ENCODE measurements at regions not wholly inside any gene's neighbourhood (a gene's known extent, or its start where the extent isn't known, plus 50 kb on each side); places are given as distances from the start of the nearest gene placed in this dataset.
"Not testable (repeated sequence)": the region's sequence is repeated elsewhere in the genome, so short reads cannot be mapped to it uniquely, and the experiment has no call there.

DNA sequence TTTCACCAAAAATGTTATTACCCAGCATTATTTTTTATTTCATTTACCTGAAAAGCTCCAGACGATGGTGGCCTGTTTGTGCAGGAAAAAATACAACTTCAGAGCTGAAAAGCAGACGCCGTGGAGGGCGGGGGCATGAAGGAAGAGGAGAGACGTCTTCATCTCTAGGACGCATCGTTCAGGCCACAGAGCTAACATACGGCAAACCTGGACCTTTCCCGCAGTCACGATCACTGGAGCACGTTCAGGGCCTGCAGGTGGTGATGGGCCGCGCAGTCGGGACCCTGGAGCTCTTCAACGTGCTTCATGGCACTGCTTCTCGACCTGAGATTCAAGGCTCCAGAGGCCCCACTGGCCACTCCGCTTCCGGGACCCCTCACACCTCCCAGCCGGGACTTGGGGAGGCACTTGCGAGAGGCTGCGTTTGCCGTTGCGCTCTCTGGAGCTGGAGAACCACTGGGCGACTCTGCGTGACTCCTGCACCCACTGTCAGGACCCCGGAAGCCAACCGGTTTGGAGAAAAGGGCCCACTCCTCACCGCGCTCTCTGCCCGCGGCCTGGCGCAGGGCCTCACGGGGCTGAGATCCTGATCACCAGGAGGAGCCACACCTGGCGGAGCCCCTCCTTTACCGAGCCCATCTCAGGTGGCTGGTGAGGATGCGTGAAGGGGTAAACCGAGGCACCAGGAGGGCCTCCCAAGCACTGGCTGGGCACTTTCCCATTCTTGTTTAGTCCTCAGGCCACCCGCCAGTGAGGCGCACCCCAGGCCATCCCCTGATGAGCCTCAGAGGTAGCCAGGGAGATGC lies 164.4 kb upstream of the AFDN start:
- DNase-seq: no peak

DNA sequence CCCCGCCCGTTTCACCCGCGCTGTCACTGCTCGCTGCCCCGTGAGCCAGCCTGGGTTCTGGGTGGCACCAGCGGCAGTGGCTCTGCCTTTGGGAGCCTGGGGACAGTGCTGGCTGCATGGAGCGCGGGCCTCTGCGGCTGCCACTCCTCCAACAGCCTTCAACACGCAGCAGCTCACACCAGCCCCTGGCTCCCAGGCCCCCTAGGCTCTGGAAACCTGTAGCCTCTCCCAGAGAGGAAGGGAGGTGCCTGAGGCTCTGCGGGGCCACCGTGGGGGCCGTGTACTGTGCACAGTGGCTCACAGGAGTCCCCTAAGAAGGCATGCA lies 163.9 kb upstream of the AFDN start:
- no peak for DNase-seq

DNA sequence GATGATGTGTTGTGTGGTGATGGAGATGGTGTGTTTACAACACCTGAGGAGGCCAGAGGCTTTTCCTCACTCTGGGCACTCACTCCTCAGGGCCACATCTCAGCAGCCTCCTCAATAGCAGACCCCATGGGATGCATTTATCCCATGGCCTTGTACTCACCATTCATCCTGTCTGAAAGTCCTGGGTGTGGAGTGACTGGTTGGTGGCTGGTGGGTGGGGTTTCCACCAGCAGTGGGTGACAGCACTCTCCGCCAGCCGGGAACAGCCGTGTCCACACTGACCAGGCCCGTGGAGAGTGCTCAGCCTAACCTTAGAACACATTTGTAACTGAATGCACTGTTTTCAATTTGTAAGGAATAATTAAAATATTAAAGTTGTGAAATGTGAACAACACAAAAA lies 163.4 kb upstream of the AFDN start:
- no peak for DNase-seq

DNA sequence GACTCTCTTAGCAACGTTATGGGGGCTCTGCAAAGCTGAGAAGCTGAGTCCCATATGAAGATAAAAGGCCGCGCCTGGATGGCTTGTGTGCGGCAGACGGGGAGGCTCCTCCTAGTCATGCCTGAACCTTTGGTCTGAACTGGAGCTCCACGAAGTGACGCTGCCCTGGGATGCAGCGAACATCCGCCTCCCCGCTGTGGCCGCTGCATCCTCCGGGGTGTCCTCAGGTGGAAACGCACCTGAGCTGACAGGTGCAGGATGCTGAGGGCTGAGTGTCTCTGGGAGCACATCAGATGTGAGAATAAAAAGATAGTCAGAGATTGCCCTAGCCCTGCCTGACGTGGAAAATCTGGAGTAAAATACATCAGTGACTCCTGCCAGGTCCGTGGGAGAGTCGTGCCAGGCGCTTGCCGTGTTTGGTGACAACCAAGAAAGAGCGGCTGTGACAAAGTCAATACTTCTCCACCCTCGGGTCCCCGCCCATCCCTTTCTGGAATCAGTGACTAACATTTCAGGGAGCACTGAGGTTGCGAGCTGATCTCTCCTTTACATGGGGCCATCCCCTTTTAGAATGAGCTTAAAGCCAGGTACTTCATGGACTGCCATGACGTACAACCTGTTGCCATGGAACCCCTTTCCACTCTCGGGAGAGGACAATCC lies 162.8 kb upstream of the AFDN start:
- DNase-seq: no peak

DNA sequence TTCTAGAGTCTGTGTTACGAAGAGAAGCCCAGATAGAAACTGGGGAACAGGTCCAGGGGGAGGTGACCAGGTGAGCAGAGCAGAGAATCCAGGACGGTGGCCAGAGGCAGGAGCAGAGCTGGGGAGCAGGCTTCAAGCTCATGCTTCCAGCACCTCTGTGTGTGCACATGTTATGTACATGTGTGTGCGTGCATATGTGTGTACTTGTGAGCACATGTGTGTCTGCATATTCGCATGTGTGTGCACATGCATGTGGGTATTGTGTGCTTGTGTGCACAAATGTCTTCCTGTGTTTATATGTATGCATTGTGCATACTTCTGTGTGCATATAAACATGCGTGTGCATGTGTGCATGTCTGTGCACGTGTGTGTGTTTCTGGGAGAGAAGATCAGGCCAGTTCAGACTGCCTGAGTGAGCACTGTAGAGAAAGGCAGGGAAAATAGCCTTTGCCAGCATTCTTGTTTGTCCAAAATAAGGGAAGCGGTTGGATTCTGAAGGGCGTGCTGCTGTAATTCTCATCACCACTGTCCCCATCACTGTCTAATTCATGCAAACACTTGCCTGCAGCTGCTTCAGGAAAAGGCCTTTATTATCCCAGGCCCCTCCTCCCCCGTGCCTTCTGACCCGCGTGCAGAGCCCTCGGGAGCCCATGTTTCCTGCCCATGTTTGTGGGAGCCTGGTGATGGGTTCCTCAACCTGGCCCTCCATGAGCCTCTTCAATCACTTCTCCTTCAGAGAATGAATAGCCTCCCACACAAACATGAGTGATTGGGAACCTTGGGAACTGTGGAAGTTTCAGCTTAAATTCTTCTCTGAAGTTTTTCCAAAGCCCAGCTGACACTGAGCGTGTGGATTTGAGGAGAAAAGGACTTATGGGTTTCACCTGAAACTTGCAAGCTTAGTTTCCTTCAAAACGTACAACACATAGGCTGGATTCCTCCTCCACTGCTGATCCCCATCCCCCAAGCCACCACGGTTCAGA lies 161.7 kb upstream of the AFDN start:
- DNase-seq: no peak

DNA sequence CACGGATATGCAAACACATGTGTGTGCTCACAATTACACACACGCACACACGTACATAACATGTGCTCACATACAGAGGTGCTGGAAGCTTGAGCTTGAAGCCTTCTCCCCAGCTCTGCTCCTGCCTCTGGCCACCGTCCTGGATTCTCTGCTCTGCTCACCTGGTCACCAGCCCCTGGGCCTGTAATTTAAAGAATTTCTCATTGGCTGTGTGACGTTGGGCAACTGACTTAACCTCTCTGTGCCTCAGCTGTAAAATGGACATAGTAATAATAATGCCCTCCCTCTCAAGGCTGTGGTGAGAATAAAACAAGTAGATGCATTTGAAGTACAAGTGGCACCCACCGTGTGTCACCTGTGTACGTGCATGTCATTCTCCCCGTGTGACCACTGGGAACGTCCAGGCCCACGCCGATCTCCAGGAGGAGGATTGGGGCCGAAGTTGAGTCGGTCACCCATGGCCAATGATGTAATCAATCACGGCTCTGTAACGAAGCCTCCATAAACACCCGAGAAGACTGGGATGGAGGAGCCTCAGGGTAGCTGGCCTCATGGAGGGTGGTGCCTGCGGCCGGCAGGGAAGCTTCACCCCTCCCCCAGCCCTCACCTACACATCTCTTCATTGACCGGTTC lies 160.9 kb upstream of the AFDN start:
- no peak for DNase-seq

DNA sequence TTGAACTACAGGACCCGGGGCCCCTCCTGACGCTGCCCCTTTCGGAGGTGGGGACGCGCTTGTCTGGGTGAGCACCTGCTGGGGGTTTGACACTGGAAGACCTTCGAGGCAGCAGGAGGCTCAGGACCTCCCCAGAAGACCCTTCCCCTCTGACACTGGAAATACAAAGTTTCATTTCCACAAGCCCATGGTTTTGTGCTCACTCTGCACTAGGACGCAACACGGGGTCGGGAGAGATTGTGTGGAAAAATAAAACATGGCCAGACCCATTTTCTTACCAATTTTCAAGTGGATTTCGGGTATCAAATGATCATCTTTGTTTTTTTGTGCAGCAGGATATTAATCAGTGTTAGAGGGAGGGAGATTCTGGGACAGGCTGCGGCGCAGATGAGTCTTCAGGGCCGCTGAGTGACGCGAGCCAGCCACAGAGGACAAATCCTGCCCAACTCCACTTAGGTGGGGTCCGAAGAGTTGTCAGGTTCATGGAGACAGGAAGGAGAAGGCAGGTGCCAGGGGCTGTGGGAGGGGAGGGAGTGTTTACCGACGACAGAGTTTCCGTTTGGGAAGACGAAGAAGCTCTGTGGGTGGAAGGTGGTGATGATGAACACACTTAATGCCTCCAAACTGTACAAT lies 160.0 kb upstream of the AFDN start:
- no peak for DNase-seq

DNA sequence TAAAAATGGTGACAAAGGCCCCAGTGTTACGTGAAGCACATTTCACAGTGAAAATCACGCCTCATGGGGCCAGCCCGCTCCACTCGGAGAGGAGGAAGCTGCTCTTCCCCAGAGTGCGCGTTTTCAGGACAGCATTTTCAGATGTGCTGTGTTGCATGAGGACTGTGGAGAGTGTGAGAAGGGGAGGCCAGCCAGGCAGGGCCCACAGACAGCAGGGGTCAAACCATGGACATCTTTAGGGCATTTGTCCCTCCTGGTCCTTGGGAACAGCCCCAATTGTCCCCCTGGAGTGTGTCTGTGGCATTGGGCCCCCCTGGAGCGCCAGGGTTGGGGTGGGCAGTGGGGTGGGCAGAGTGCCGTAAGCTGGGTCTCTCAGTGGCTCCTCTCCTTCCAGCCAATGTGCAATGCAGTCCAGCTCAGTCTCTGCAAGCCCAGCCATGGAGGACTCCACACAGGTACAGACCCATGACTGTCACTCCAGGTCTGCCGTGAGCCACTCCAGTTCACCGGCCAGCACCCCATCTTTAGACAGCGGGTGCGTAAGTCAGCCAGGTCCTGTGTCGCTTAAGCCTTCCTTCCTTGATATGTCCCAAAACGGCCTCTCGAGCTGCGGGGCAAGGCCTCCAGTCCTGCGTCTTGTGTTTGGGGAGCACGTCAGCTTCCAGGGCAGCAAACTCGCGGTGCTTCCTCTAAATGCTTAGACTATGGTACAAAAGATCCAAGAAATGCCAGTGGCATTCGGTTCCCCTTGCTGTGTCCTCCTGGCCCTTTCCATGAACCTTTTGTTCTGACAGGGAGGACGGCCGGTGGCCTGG lies 159.3 kb upstream of the AFDN start:
- DNase-seq: no peak

DNA sequence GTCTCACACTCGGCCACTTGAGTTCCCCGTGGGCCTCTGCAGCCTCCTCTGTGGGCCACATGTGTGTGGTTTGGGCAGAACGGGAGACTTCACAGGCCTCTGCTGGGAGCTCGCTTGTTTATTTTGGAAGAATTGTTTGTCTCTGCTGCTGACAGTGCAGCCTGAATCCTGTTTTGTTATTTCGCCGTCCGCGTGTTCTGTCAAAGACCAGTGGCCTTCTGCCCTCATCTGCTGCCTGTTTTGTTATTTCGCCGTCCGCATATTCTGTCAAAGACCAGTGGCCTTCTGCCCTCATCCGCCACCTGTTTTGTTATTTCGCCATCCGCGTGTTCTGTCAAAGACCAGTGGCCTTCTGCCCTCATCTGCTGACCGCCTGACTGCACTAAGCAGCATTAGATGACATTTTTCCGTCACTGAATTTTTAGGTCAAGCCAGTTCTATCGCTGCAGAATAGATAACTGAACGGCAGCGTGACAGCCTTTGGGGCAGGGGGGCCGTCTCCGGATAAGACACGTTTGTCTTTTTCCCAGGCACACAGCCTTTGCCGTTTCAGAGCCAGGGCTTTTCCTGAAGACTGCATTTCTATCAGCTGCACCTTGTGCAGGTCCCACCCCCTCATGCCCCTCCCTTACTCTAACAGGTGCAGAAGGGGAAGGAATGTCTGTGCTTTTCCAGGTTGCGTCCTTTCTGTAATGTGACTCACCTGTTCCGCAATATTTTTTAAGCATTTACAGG lies 158.5 kb upstream of the AFDN start:
- DNase-seq: no peak

DNA sequence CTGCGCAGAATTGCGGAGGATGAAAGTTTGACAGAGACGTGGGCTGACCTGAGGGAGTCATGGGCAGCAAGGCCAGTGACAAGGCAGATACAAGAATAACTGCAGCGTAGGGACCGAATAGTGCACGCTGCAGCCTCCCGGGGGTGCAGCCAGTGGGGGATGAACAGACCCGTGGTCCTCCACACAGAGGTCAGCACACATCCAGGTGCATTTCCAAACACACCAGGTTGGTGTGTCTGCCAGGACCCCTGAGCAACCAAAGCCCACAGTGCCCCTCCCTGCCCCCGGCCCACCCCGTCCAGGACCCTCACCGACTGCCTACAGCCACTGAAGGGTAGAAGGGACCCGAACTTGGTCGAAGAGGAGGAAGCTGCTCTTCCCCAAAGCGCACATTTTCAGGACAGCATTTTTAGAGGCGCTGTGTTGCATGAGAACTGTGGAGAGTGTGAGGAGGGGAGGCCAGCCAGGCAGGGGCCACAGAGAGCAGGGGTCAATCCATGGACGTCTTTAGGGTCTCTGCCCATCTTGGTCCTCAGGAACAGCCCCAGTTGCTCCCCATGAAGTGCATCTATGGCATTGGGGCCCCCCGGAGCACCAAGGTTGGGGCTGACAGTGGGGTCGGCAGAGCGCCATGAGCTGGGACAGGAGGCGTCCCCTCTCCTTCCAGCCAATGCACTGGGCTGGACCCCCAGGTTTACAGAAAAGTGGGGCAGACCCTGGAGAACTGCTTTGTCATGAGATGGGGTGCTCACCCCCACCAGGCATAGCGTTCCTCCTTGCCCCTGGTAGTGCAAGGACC lies 157.8 kb upstream of the AFDN start:
- DNase-seq: no peak

DNA sequence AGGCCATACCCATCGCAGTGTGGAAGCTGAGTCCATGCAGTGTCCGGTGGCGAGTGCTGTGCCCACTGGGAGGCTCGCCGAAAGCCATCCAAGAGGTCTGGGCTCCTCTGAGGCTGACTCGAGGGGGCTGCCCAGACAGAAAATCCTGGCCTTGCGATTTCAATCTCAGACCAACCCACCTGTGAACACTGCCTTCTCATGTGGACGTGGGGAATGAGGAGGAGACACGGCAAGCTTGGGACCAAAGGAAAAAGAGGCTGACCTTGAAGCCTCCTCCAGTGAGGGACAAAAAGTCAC lies 157.2 kb upstream of the AFDN start:
- no peak for DNase-seq

DNA sequence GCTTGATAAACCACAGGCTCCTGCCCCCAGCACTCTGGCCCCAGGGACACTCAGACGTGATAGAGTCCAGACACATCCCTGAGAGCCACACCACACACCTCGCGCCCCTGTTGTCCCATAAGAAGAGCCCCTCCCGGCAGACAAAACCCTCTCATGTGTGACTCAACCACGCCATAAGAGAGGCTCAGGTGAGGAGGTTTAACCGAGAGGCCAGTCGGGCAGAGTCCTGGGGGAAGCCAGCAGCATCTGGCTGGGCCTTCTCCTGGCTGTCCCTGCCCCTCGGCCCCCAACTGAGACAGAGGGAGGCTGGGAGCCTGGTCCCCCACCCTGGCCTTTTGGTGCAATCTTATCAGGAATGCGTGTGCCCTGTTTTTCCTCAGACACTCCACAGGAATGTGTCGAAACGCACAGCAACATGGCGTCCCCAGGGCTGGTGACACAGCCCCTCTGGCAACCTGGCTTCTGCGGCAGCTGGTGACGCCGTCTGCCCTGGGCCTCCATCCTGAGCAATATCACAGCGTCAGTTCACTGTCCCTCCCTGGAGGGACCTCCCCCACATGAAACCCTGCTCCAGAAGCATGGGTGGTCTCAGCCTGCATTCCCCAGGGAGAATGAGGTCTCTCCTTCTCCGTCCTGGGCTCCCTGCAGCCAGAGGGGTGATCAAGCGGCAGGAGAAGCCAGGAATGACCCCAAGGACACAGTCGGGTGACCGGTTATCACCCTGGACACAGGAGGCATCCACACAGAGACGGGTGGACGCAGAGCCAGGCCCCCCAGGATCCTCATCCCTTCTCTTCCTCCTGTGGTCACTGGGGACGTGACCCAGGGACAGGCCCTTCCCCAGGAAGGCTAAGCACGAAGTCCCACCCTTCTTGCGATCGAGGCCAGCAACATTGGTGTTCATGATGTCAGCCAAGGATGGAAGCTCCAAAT lies 156.6 kb upstream of the AFDN start:
- DNase-seq: no peak

DNA sequence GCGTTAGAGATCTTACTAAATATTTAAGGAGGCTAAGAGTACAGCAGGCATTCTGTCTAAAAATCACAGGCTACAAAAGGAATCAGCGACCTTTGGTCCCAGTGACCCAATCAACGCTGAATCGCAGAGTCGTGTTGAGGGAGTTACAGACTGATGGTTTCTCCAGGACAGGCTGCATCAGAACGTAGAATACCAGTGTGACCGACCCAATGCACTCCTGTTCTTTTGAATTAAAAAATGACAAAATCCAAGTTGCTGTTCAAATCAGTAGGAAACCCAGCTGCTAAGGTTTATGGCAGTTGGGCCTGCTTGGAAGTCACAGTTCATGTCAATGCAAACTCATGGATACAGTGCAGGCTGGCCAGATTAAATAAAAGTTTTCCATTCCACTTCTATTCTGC lies 155.8 kb upstream of the AFDN start:
- DNase-seq: no peak

DNA sequence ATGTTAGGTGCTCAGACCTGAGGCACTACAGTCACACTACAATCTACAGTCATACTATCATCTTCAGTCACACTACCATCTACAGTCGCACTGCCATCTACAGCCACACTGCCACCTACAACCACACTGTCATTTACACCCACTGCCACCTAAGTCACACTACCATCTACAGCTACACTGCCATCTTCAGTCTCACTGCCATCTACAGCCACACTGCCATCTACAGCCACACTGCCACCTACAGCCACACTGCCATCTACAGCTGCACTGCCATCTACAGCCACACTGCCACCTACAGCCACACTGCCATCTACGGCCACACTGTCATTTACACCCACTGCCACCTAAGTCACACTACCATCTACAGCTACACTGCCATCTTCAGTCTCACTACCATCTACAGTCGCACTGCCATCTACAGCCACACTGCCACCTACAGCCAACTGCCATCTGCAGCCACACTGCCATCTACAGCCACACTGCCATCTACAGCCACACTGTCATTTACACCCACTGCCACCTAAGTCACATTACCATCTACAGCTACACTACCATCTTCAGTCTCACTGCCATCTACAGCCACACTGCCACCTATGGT lies 155.2 kb upstream of the AFDN start:
- DNase-seq: not testable (repeated sequence)

DNA sequence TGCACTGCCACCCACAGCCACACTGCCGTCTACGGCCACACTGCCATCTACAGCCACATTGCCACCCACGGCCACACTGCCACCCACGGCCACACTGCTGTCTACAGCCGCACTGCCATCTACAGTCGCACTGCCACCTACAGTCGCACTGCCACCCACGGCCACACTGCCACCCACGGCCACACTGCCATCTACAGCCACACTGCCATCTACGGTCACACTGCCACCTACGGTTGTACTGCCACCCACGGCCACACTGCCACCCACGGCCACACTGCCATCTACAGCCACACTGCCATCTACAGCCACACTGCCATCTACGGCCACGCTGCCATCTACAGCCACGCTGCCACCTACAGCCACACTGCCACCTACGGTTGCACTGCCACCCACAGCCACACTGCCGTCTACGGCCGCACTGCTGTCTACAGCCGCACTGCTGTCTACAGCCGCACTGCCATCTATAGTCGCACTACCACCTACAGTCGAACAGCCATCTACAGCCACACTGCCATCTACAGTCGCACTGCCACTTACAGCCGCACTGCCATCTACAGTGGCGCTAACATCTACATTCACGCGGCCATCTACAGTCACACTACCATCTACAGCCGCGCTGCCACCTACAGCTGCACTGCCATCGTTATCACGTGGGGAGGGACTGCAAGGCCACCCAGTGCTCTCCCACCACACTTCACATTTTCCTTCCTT lies 154.6 kb upstream of the AFDN start:
- no peak for DNase-seq

DNA sequence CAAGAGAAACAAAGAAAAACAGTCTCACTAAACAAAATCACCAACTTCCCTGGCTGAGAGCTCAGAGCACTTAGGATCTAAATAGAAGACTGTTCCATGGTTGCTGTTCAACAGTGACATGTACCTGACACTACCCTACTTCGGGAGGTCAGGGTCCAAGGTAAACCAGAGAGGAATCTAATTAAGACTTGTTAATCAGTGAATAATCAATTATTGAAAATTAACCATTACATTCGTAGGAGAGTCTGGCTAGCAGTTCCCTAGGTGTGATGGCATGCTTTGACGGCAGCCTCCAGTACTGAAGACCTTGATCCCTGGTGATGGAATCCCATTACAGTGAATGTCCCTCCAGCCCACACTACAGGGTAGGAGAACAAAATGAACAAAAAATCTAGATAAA lies 154.0 kb upstream of the AFDN start:
- DNase-seq: no peak

DNA sequence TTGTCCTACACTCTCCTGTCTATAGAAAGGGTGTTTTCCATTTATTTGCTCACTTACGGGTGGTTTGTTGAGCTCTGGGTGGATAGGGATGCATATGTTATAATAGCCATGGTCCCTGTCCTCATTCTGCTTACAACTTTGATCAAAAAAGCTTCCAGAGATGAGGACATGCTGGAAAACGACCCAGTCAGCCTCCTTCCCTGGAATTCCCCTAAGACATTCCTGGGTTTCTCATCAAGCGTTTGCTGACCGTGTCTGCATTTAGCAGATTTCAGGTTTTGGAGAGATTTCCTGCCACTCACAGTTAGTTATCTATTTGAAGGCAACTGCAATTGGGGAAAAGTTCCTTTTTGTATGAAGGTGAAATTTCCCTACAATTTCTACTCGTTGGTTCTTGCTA lies 152.8 kb upstream of the AFDN start:
- no peak for DNase-seq

DNA sequence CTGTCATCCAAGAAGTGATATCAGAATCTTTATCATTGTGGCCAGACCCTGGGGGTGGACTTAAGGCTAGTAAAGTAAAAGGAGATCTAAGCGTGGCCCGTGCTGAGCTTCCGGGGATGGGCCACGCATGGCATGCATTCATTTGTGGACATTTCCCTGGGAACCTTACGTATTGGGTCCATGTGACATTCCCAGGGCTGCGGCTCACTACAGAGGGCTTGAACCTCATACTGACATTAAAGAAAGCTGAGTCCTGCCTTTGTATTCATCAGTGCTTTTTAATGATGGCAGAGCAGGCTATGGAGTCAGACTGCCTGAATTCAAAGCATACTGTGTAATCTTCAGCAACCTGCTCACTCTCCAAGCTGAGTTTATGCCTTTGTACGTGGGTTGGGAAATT lies 152.2 kb upstream of the AFDN start:
- DNase-seq: no peak
